H9 (cell line): ENCODE measurements at regions not wholly inside any gene's neighbourhood (a gene's known extent, or its start where the extent isn't known, plus 50 kb on each side); places are given as distances from the start of the nearest gene placed in this dataset.

Experiments used
- DNase-seq: peaks from one replicate; pipeline ENCODE4 v3.0.0-alpha.2; 2017
- H2AFZ ChIP-seq: one replicate; pipeline ENCODE4 v1.6.1; 2013; ENCODE audit warnings: mild to moderate bottlenecking, low read length, control low read depth, moderate library complexity
- H2AK5ac ChIP-seq: 2 replicates; pipeline ENCODE4 v1.6.1; 2013; ENCODE audit warnings: low read length, control low read depth, mixed read lengths; ENCODE audit not compliant: insufficient read length
- H2BK120ac ChIP-seq: one replicate; pipeline ENCODE4 v1.6.1; 2013; ENCODE audit warnings: low read depth, mild to moderate bottlenecking, low read length, control low read depth, inconsistent platforms; ENCODE audit not compliant: poor library complexity, severe bottlenecking
- H2BK12ac ChIP-seq: 2 replicates; pipeline ENCODE4 v1.6.1; 2013; ENCODE audit warnings: low read length, control low read depth, mixed read lengths, low read depth; ENCODE audit not compliant: insufficient read length
- H2BK15ac ChIP-seq: 2 replicates; pipeline ENCODE4 v1.6.1; 2013; ENCODE audit warnings: low read depth, low read length, control low read depth
- H2BK20ac ChIP-seq: one replicate; pipeline ENCODE4 v1.6.1; 2013; ENCODE audit warnings: low read depth, mild to moderate bottlenecking, low read length, control low read depth, inconsistent platforms; ENCODE audit not compliant: poor library complexity, severe bottlenecking
- H2BK5ac ChIP-seq: 2 replicates; pipeline ENCODE4 v1.6.1; 2013; ENCODE audit warnings: low read length, control low read depth, mixed read lengths; ENCODE audit not compliant: insufficient read length
- H3K14ac ChIP-seq: 2 replicates; pipeline ENCODE4 v1.6.1; 2013; ENCODE audit warnings: low read length, control low read depth; ENCODE audit not compliant: insufficient read depth
- H3K18ac ChIP-seq: 2 replicates; pipeline ENCODE4 v1.6.1; 2013; ENCODE audit warnings: low read depth, mild to moderate bottlenecking, mixed read lengths, low read length, control low read depth; ENCODE audit not compliant: insufficient read length
- H3K23ac ChIP-seq: 2 replicates; pipeline ENCODE4 v1.6.1; 2013; ENCODE audit warnings: low read length, control low read depth, mixed read lengths, low read depth; ENCODE audit not compliant: insufficient read length
- H3K23me2 ChIP-seq: 2 replicates; pipeline ENCODE4 v1.6.1; 2013; ENCODE audit warnings: low read depth, mild to moderate bottlenecking, mixed read lengths, low read length, control low read depth; ENCODE audit not compliant: insufficient read length, poor library complexity, severe bottlenecking
- H3K27ac ChIP-seq: 2 replicates; pipeline ENCODE4 v1.5.1; 2013; ENCODE audit warnings: low read length, control low read depth, mixed read lengths, low read depth; ENCODE audit not compliant: insufficient read length
- H3K27me3 ChIP-seq: 2 replicates; pipeline ENCODE4 v1.6.1; 2013; ENCODE audit warnings: low read length, control low read depth, inconsistent platforms; ENCODE audit not compliant: insufficient read depth
- H3K4ac ChIP-seq: 2 replicates; pipeline ENCODE4 v1.6.1; 2013; ENCODE audit warnings: low read depth, mild to moderate bottlenecking, control low read depth, inconsistent platforms, low read length, moderate library complexity
- H3K4me1 ChIP-seq: 2 replicates; pipeline ENCODE4 v1.6.1; 2013; ENCODE audit warnings: low read length, control low read depth, inconsistent platforms; ENCODE audit not compliant: insufficient read depth
- H3K4me2 ChIP-seq: 2 replicates; pipeline ENCODE4 v1.6.1; 2013; ENCODE audit warnings: low read length, control low read depth, mixed read lengths; ENCODE audit not compliant: insufficient read length, insufficient read depth
- H3K56ac ChIP-seq: 2 replicates; pipeline ENCODE4 v1.6.1; 2013; ENCODE audit warnings: low read depth, mild to moderate bottlenecking, mixed read lengths, low read length, control low read depth; ENCODE audit not compliant: insufficient read length
- H3K79me1 ChIP-seq: 2 replicates; pipeline ENCODE4 v1.6.1; 2013; ENCODE audit warnings: low read depth, mild to moderate bottlenecking, moderate library complexity, low read length, control low read depth, inconsistent platforms; ENCODE audit not compliant: insufficient read depth, poor library complexity, severe bottlenecking
- H3K79me2 ChIP-seq: 2 replicates; pipeline ENCODE4 v1.6.1; 2013; ENCODE audit warnings: low read length, control low read depth, inconsistent platforms; ENCODE audit not compliant: insufficient read depth
- H3K9ac ChIP-seq: 2 replicates; pipeline ENCODE4 v1.6.1; 2013; ENCODE audit warnings: low read length, control low read depth, mixed read lengths; ENCODE audit not compliant: insufficient read length; ENCODE audit errors: extremely low read depth
- H3K9me3 ChIP-seq: one replicate; pipeline ENCODE4 v1.6.1; 2013; ENCODE audit warnings: low read depth, low read length, inconsistent platforms; ENCODE audit not compliant: control insufficient read depth
- H3T11ph ChIP-seq: one replicate; pipeline ENCODE4 v1.6.1; 2013; ENCODE audit warnings: mild to moderate bottlenecking, low read length, control low read depth, inconsistent platforms
- H4K20me1 ChIP-seq: one replicate; pipeline ENCODE4 v1.6.1; 2013; ENCODE audit not compliant: control insufficient read depth, insufficient read length, insufficient read depth
- H4K5ac ChIP-seq: 2 replicates; pipeline ENCODE4 v1.6.1; 2013; ENCODE audit warnings: low read depth, mild to moderate bottlenecking, mixed read lengths, low read length, control low read depth; ENCODE audit not compliant: insufficient read length
- H4K8ac ChIP-seq: replicated peaks from 2 replicates; pipeline ENCODE4 v1.6.1; 2013; ENCODE audit warnings: low read length, control low read depth, mixed read lengths, low read depth; ENCODE audit not compliant: insufficient read length
- H4K91ac ChIP-seq: 2 replicates; pipeline ENCODE4 v1.6.1; 2013; ENCODE audit warnings: low read depth, mild to moderate bottlenecking, moderate library complexity, mixed read lengths, low read length, control low read depth; ENCODE audit not compliant: insufficient read length
- H3K27ac Mint-ChIP-seq, 3 experiments: 2 replicates in 2 of 3; 3 replicates in 1 of 3; pipeline ENCODE4 v1.8.0; 2020 to 2021; ENCODE audit warnings: mixed read lengths in 3 of 3, mild to moderate bottlenecking in 1 of 3, moderate library complexity in 1 of 3
- H3K27me3 Mint-ChIP-seq: 2 replicates; pipeline ENCODE4 v1.8.0; 2021; ENCODE audit warnings: low read depth, mild to moderate bottlenecking, moderate library complexity, mixed read lengths
- H3K36me3 Mint-ChIP-seq, 3 experiments: 2 replicates in 2 of 3; 3 replicates in 1 of 3; pipeline ENCODE4 v1.8.0; 2020 to 2021; ENCODE audit warnings: low read depth in 3 of 3, mixed read lengths in 3 of 3; ENCODE audit not compliant: insufficient read depth in 1 of 3
- H3K4me1 Mint-ChIP-seq, 2 experiments: 2 replicates each; pipeline ENCODE4 v1.8.0; 2020; ENCODE audit warnings: mixed read lengths in 2 of 2
- H3K4me3 Mint-ChIP-seq, 2 experiments: 2 replicates in 1 of 2; 3 replicates in 1 of 2; pipeline ENCODE4 v1.8.0; 2020 to 2021; ENCODE audit warnings: mild to moderate bottlenecking in 2 of 2, mixed read lengths in 2 of 2, moderate library complexity in 1 of 2
- H3K9me3 Mint-ChIP-seq, 2 experiments: 2 replicates in 1 of 2; 3 replicates in 1 of 2; pipeline ENCODE4 v1.8.0; 2020; ENCODE audit warnings: mild to moderate bottlenecking in 2 of 2, mixed read lengths in 2 of 2, moderate library complexity in 1 of 2
- WGBS: extraction: QIAGEN DNeasy Blood & Tissue Kit; methylation state at CpG from one replicate; pipeline ENCODE4 v1.1.7; 2013; ENCODE audit warnings: missing lambda C conversion rate, low lambda C conversion rate, mixed read lengths; ENCODE audit not compliant: insufficient read length; ENCODE audit errors: extremely low coverage; 5-methylcytosine and 5-hydroxymethylcytosine counted together
- TF ChIP-seq, protein P1 (sequence below): fragments of 200-600 bp; sonication (generic); conservative IDR thresholded peaks from 3 replicates; pipeline ENCODE4 v1.8.0; 2021; ENCODE audit warnings: antibody characterized with exemption, mild to moderate bottlenecking

DNA sequence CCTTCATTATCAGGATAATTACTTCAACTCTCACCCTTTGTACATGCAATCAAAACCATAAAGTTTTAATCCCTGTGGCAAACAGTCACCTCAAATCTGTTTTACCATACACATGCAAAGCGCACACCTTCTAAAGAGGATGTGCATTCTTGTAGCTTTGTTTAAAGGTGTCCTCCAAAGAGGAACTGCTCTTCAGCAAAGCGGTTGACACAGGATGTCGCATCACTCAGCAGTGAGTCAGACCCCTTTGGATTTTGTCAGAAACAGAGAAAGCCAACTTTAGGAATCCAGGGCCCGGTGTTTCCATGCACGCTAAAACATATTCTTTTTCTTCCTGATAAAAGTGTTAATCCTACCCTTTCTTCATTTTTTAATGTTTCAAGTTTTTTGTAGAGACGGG, 268.3 kb upstream of the ARID1B start:
- H3K14ac ChIP-seq = no peak overlapping the region
- no peak overlapping the region for H3K4ac ChIP-seq
- Mint-ChIP-seq H3K4me3 (no peak overlapping the region), H3K4me1 (peaks cover 2 to 12% of the 10 kb centered on the region in 2 experiments; a peak in 2 of 4 replicates), H3K9me3 (no peaks in the 10 kb centered on the region; a peak in 1 of 5 replicates), H3K27me3 (no peaks in the 10 kb centered on the region; the same call in 1 of the 2 replicates), H3K27ac (peak overlapping the region in 1 of 3 experiments; percentile 19; a peak in 1 of 7 replicates), H3K36me3 (no peaks in the 10 kb centered on the region; a peak in 1 of 7 replicates)
- no peak overlapping the region for H2BK12ac ChIP-seq
- no peak overlapping the region for H3K4me2 ChIP-seq
- H3K18ac ChIP-seq = no peak overlapping the region
- no peak overlapping the region for H2BK5ac ChIP-seq
- H4K8ac ChIP-seq = no peak overlapping the region
- no peak overlapping the region for H4K5ac ChIP-seq
- H3K23me2 ChIP-seq = no peaks in the 10 kb centered on the region
- no CpG with 5 or more reads among the region's 6 CpGs for WGBS
- no peaks in the 10 kb centered on the region for H4K20me1 ChIP-seq
- no peaks in the 10 kb centered on the region for H3K79me1 ChIP-seq
- no peak overlapping the region for H3K27ac ChIP-seq
- no peak for DNase-seq
- H3K4me1 ChIP-seq = no peaks in the 10 kb centered on the region
- H2BK120ac ChIP-seq = no peak overlapping the region
- H2AK5ac ChIP-seq = no peak overlapping the region
- H2BK15ac ChIP-seq = no peak overlapping the region
- H3K79me2 ChIP-seq = no peaks in the 10 kb centered on the region
- no peak overlapping the region for H2AFZ ChIP-seq
- H3K56ac ChIP-seq = no peak overlapping the region
- no peak overlapping the region for H3T11ph ChIP-seq
- H3K23ac ChIP-seq = no peak overlapping the region
- no peak overlapping the region for H4K91ac ChIP-seq
- H3K9me3 ChIP-seq = no peaks in the 10 kb centered on the region
- no peaks in the 10 kb centered on the region for H3K27me3 ChIP-seq
- H3K9ac ChIP-seq = no peak overlapping the region
- H2BK20ac ChIP-seq = no peak overlapping the region
- TF ChIP-seq, protein P1, sequence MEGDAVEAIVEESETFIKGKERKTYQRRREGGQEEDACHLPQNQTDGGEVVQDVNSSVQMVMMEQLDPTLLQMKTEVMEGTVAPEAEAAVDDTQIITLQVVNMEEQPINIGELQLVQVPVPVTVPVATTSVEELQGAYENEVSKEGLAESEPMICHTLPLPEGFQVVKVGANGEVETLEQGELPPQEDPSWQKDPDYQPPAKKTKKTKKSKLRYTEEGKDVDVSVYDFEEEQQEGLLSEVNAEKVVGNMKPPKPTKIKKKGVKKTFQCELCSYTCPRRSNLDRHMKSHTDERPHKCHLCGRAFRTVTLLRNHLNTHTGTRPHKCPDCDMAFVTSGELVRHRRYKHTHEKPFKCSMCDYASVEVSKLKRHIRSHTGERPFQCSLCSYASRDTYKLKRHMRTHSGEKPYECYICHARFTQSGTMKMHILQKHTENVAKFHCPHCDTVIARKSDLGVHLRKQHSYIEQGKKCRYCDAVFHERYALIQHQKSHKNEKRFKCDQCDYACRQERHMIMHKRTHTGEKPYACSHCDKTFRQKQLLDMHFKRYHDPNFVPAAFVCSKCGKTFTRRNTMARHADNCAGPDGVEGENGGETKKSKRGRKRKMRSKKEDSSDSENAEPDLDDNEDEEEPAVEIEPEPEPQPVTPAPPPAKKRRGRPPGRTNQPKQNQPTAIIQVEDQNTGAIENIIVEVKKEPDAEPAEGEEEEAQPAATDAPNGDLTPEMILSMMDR = no peak
